Astrocyte (in vitro differentiated cells and primary cell): ENCODE measurements at regions not wholly inside any gene's neighbourhood (a gene's known extent, or its start where the extent isn't known, plus 50 kb on each side); places are given as distances from the start of the nearest gene placed in this dataset.

Experiments
- EZH2 ChIP-seq: IDR thresholded peaks from 2 replicates; pipeline ENCODE4 v1.6.1; 2012; ENCODE audit warnings: mild to moderate bottlenecking, low read length, inconsistent platforms; ENCODE audit not compliant: insufficient read depth
- TF ChIP-seq, protein P1 (sequence below): IDR thresholded peaks from 2 replicates; pipeline ENCODE4 v1.5.1; 2011; ENCODE audit warnings: low read depth, mild to moderate bottlenecking, inconsistent platforms, low read length, moderate library complexity; ENCODE audit not compliant: insufficient read depth

DNA sequence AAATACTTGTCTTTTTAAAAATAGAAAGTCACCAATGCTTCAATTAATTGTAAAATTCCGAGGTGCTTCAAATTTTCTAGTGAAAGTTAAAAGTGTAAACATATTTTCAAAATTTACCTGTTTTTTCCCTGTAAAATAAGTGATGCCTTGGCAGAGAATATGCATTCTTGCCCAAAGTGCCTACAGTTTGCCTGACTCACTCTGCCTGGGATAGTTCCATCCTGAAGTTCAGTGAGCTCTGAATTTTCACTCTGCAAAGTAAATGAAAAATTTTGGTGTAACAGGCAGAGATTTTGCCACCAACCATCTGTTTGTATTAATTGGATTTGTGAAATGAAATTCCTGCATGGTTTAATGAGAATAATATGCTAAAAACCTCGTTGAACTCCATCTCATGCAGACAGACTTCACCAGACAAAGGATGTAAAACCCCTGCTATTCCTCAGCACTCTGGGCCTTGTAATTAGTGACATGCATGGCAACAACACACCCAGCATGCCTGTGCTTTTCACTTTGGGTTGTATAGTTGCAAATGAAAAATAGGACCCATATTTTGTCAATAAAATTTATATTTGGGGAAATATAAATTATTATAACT is 117.4 kb upstream of the GNAI1 start:
- TF ChIP-seq, protein P1, sequence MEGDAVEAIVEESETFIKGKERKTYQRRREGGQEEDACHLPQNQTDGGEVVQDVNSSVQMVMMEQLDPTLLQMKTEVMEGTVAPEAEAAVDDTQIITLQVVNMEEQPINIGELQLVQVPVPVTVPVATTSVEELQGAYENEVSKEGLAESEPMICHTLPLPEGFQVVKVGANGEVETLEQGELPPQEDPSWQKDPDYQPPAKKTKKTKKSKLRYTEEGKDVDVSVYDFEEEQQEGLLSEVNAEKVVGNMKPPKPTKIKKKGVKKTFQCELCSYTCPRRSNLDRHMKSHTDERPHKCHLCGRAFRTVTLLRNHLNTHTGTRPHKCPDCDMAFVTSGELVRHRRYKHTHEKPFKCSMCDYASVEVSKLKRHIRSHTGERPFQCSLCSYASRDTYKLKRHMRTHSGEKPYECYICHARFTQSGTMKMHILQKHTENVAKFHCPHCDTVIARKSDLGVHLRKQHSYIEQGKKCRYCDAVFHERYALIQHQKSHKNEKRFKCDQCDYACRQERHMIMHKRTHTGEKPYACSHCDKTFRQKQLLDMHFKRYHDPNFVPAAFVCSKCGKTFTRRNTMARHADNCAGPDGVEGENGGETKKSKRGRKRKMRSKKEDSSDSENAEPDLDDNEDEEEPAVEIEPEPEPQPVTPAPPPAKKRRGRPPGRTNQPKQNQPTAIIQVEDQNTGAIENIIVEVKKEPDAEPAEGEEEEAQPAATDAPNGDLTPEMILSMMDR, result no peak
- TF ChIP-seq EZH2, result no peak
